ENCODE measurements at regions not wholly inside any gene's neighbourhood (a gene's known extent, or its start where the extent isn't known, plus 50 kb on each side); places are given as distances from the start of the nearest gene placed in this dataset.

GRCh38 chr16:65281586-65281985, 159.7 kb upstream of the CDH11 start:
- no peak overlapping the region for H4K8ac ChIP-seq (ENCODE audit: extremely low read depth, insufficient read depth, low read length)
- H2AK5ac ChIP-seq (ENCODE audit: low read depth, low read length) = no peak overlapping the region
- H3K14ac ChIP-seq (ENCODE audit: insufficient read length) = no peak overlapping the region
- DNase-seq (ENCODE audit: low read depth in 1 of 2, low spot score in 2 of 2) = no peak
- no peak overlapping the region for H2BK20ac ChIP-seq (ENCODE audit: low read length)
- H4K20me1 ChIP-seq (replicated peaks in 1 of 2; ENCODE audit: control insufficient read depth in 1 of 2, insufficient read depth in 2 of 2, low read length in 2 of 2) = no peaks in the 10 kb centered on the region
- no peaks in the 10 kb centered on the region for H3K9me3 ChIP-seq (ENCODE audit: insufficient read depth in 2 of 2, low read depth in 1 of 2, low read length in 1 of 2)
- H3K27me3 ChIP-seq (replicated peaks in 1 of 4; ENCODE audit: control insufficient read depth in 3 of 4, extremely low read depth in 1 of 4, insufficient read depth in 3 of 4, low read length in 3 of 4) = no peaks in the 10 kb centered on the region
- 18% methylated on average over 2 of the region's 2 CpGs; no CpG with 5 or more reads in 1 of the 2 experiments for WGBS, 2 experiments (ENCODE audit: extremely low coverage in 1 of 2, insufficient coverage in 1 of 2, insufficient read length in 1 of 2, insufficient replicate concordance in 2 of 2, low coverage in 1 of 2, low lambda C conversion rate in 2 of 2, missing lambda C conversion rate in 1 of 2)
- CTCF ChIA-PET (ENCODE audit: partially characterized antibody) = interaction anchor here (0.6 kb wide), 1 partner anchor 27 kb away, joined by 3 read pairs; no protein-coding TSS in a partner anchor
- no peak overlapping the region for H3K9ac ChIP-seq (replicated peaks in 1 of 4; ENCODE audit: extremely low read depth in 1 of 4, low read depth in 3 of 4, low read length in 3 of 4)
- no peaks in the 10 kb centered on the region for H3K79me2 ChIP-seq (ENCODE audit: control insufficient read depth in 1 of 2, insufficient read depth in 2 of 2, low read length in 2 of 2)
- no peak overlapping the region for H2BK5ac ChIP-seq (ENCODE audit: low read depth, low read length)
- no peak overlapping the region for H2AFZ ChIP-seq (ENCODE audit: low read length)
- no peak overlapping the region for H2BK15ac ChIP-seq (ENCODE audit: low read length)
- no peak overlapping the region for H3K18ac ChIP-seq (ENCODE audit: extremely low read depth, low read length)
- TF ChIP-seq HDAC2 (IDR thresholded peaks at IDR 0.05; ENCODE audit: borderline replicate concordance in 1 of 2, low read depth in 2 of 2, low read length in 2 of 2) (no peak), USF2 (IDR thresholded peaks at IDR 0.05; ENCODE audit: low read length) (no peak), NRF1 (IDR thresholded peaks at IDR 0.05; ENCODE audit: low read depth, low read length) (no peak), CBX5 (IDR thresholded peaks at IDR 0.05; ENCODE audit: low read depth, low read length) (no peak), SP4 (IDR thresholded peaks at IDR 0.05; ENCODE audit: low read length) (no peak), KDM4A (IDR thresholded peaks at IDR 0.05; ENCODE audit: low read depth, low read length, severe bottlenecking) (no peak), CBX8 (IDR thresholded peaks at IDR 0.05; ENCODE audit: borderline replicate concordance, low read depth, low read length) (no peak), RXRA (IDR thresholded peaks at IDR 0.05; ENCODE audit: insufficient read depth, low read depth, low read length) (no peak), SRF (IDR thresholded peaks at IDR 0.05; ENCODE audit: low read depth, low read length) (no peak)
- H3K79me1 ChIP-seq (ENCODE audit: low read depth, low read length) = no peaks in the 10 kb centered on the region
- no peak overlapping the region for H4K91ac ChIP-seq (replicated peaks; ENCODE audit: insufficient read length, low read length)
- POLR2A ChIA-PET (ENCODE audit: partially characterized antibody) = interaction anchor here (1.3 to 3.2 kb wide), 2 partner anchors 46 to 55 kb away, joined by 3 to 10 read pairs; no protein-coding TSS in a partner anchor
- peaks cover 9 to 21% (median 17%) of the 10 kb centered on the region in 4 experiments for H3K4me1 ChIP-seq (replicated peaks in 1 of 4; ENCODE audit: control insufficient read depth in 3 of 4, insufficient read depth in 4 of 4, low read length in 3 of 4)
- H3K4ac ChIP-seq (replicated peaks; ENCODE audit: insufficient read length, low read depth, low read length) = no peak overlapping the region
- H3K4me3 ChIP-seq (ENCODE audit: extremely low read depth in 1 of 4, insufficient read depth in 2 of 4, low read depth in 3 of 4, low read length in 4 of 4) = peak overlapping the region in 1 of 4 experiments; percentile 25; a peak in 1 of 8 replicates
- no peak overlapping the region for H4K5ac ChIP-seq (ENCODE audit: insufficient read length, low read depth, low read length)
- no peaks in the 10 kb centered on the region for H3K23me2 ChIP-seq (ENCODE audit: low read depth, low read length)
- no peak overlapping the region for H3K23ac ChIP-seq (ENCODE audit: insufficient read length)
- no peak overlapping the region for H3K27ac ChIP-seq (ENCODE audit: low read depth, low read length)
- no peak overlapping the region for H2BK12ac ChIP-seq (ENCODE audit: low read depth, low read length)
- H2BK120ac ChIP-seq (replicated peaks; ENCODE audit: low read depth, low read length) = no peak overlapping the region
- no peak for FAIRE-seq
- H3K4me2 ChIP-seq (ENCODE audit: insufficient read depth in 1 of 2, low read depth in 2 of 2, low read length in 2 of 2) = peak overlapping the region; percentile 17 to 32; a peak in 3 of 4 replicates
- no peaks in the 10 kb centered on the region for H3K36me3 ChIP-seq (ENCODE audit: control insufficient read depth in 2 of 4, insufficient read depth in 4 of 4, low read length in 3 of 4)
- H3K56ac ChIP-seq (replicated peaks; ENCODE audit: insufficient read length, low read depth, low read length) = no peak overlapping the region

Data from H1 (cell line).